ENCODE measurements at regions not wholly inside any gene's neighbourhood (a gene's known extent, or its start where the extent isn't known, plus 50 kb on each side); places are given as distances from the start of the nearest gene placed in this dataset.
"Not testable (repeated sequence)": the region's sequence is repeated elsewhere in the genome, so short reads cannot be mapped to it uniquely, and the experiment has no call there.

GRCh38 chr6:115631028-115631427 is 429.7 kb downstream of the FRK start:
- DNase-seq (ENCODE audit: low read depth in 2 of 2): no peak

GRCh38 chr6:115630424-115631024 is 430.2 kb downstream of the FRK start:
- DNase-seq (ENCODE audit: low read depth in 2 of 2): no peak

GRCh38 chr6:115629415-115629814 is 431.3 kb downstream of the FRK start:
- no peak for DNase-seq (ENCODE audit: low read depth in 2 of 2)

GRCh38 chr6:115618256-115618655 is 442.4 kb downstream of the FRK start:
- DNase-seq (ENCODE audit: low read depth in 2 of 2): no peak

GRCh38 chr6:115617031-115617430 is 443.7 kb downstream of the FRK start:
- no peak for DNase-seq (ENCODE audit: low read depth in 2 of 2)

GRCh38 chr6:115613488-115613887 is 447.2 kb downstream of the FRK start:
- DNase-seq (ENCODE audit: low read depth in 2 of 2): no peak

GRCh38 chr6:115612796-115613479 is 447.8 kb downstream of the FRK start:
- DNase-seq (ENCODE audit: low read depth in 2 of 2): no peak

- DNase-seq (ENCODE audit: low read depth in 2 of 2): no peak
Measured at GRCh38 chr6:115612216-115612615, 448.5 kb downstream of the FRK start.

GRCh38 chr6:115610696-115611095 is 450.0 kb downstream of the FRK start:
- no peak for DNase-seq (ENCODE audit: low read depth in 2 of 2)

GRCh38 chr6:115609111-115609510 is 451.6 kb downstream of the FRK start:
- no peak for DNase-seq (ENCODE audit: low read depth in 2 of 2)

GRCh38 chr6:115602466-115602865 is 458.2 kb downstream of the FRK start:
- DNase-seq (ENCODE audit: low read depth in 2 of 2): no peak

GRCh38 chr6:115601509-115601908 is 459.2 kb downstream of the FRK start:
- no peak for DNase-seq (ENCODE audit: low read depth in 2 of 2)

- no peak for DNase-seq (ENCODE audit: low read depth in 2 of 2)
Measured at GRCh38 chr6:115601064-115601463, 459.6 kb downstream of the FRK start.

GRCh38 chr6:115594891-115595290 is 465.8 kb downstream of the FRK start:
- no peak for DNase-seq (ENCODE audit: low read depth in 2 of 2)

GRCh38 chr6:115592025-115592424 is 468.7 kb downstream of the FRK start:
- no peak for DNase-seq (ENCODE audit: low read depth in 2 of 2)

- not testable (repeated sequence) for DNase-seq (ENCODE audit: low read depth in 2 of 2)
Measured at GRCh38 chr6:115589072-115589471, 471.6 kb downstream of the FRK start.

GRCh38 chr6:115583290-115583689 is 477.4 kb downstream of the FRK start:
- DNase-seq (ENCODE audit: low read depth in 2 of 2): no peak

GRCh38 chr6:115582386-115582785 is 478.3 kb downstream of the FRK start:
- DNase-seq (ENCODE audit: low read depth in 2 of 2): no peak

- not testable (repeated sequence) for DNase-seq (ENCODE audit: low read depth in 2 of 2)
Measured at GRCh38 chr6:115579565-115579964, 481.1 kb downstream of the FRK start.

- no peak for DNase-seq (ENCODE audit: low read depth in 2 of 2)
Measured at GRCh38 chr6:115577270-115577669, 483.4 kb downstream of the FRK start.

GRCh38 chr6:115575285-115575684 is 485.4 kb downstream of the FRK start:
- no peak for DNase-seq (ENCODE audit: low read depth in 2 of 2)

GRCh38 chr6:115573861-115574260 is 486.8 kb downstream of the FRK start:
- no peak for DNase-seq (ENCODE audit: low read depth in 2 of 2)

GRCh38 chr6:115570331-115570730 is 490.4 kb downstream of the FRK start:
- DNase-seq (ENCODE audit: low read depth in 2 of 2): no peak

- no peak for DNase-seq (ENCODE audit: low read depth in 2 of 2)
Measured at GRCh38 chr6:115554060-115554459, 506.6 kb downstream of the FRK start.
